Choroid plexus epithelial cell (primary cell): ENCODE measurements at regions not wholly inside any gene's neighbourhood (a gene's known extent, or its start where the extent isn't known, plus 50 kb on each side); places are given as distances from the start of the nearest gene placed in this dataset.

Experiments used
- DNase-seq: peaks from one replicate; pipeline ENCODE4 v3.0.0-alpha.2; 2010; ENCODE audit warnings: low read depth
- H3K4me3 ChIP-seq: 2 replicates; pipeline ENCODE4 v1.5.1; 2011; ENCODE audit warnings: low read depth, mild to moderate bottlenecking, control low read depth, low read length, moderate library complexity
- CTCF ChIP-seq: conservative IDR thresholded peaks from 2 replicates; pipeline ENCODE4 v1.5.1; 2011; ENCODE audit warnings: low read depth, mild to moderate bottlenecking, control low read depth, inconsistent platforms, low read length, moderate library complexity

GRCh38 chr1:236332092-236332758 lies 50.5 kb upstream of the ERO1B start:
- no peak for TF ChIP-seq CTCF
- H3K4me3 ChIP-seq = no peak overlapping the region
- DNase-seq = no peak
